Ishikawa (cell line): ENCODE measurements at regions not wholly inside any gene's neighbourhood (a gene's known extent, or its start where the extent isn't known, plus 50 kb on each side); places are given as distances from the start of the nearest gene placed in this dataset.

Experiments
- CEBPB ChIP-seq: IDR thresholded peaks from 2 replicates; pipeline ENCODE4 v1.6.1; 2012
- CREB1 ChIP-seq: IDR thresholded peaks from 2 replicates; pipeline ENCODE4 v1.6.1; 2012; ENCODE audit warnings: low read depth
- EGR1 ChIP-seq: IDR thresholded peaks from 2 replicates; pipeline ENCODE4 v1.6.1; 2012
- EP300 ChIP-seq: IDR thresholded peaks from 2 replicates; pipeline ENCODE4 v1.6.1; 2012; ENCODE audit warnings: borderline replicate concordance
- FOXM1 ChIP-seq: IDR thresholded peaks from 2 replicates; pipeline ENCODE4 v1.6.1; 2012; ENCODE audit warnings: low read depth, borderline replicate concordance
- NFIC ChIP-seq: IDR thresholded peaks from 2 replicates; pipeline ENCODE4 v1.6.1; 2012
- RAD21 ChIP-seq: IDR thresholded peaks from 2 replicates; pipeline ENCODE4 v1.6.1; 2012; ENCODE audit warnings: low read depth
- TAF1 ChIP-seq: IDR thresholded peaks from 2 replicates; pipeline ENCODE4 v1.6.1; 2012; ENCODE audit warnings: low read depth, mild to moderate bottlenecking
- TCF12 ChIP-seq: IDR thresholded peaks from 2 replicates; pipeline ENCODE4 v1.6.1; 2012; ENCODE audit warnings: low read depth
- TEAD4 ChIP-seq: IDR thresholded peaks from 2 replicates; pipeline ENCODE4 v1.6.1; 2012
- YY1 ChIP-seq: IDR thresholded peaks from 2 replicates; pipeline ENCODE4 v1.6.1; 2012; ENCODE audit warnings: low read depth
- ZBTB7A ChIP-seq: IDR thresholded peaks from 2 replicates; pipeline ENCODE4 v1.6.1; 2012; ENCODE audit warnings: low read depth
- TF ChIP-seq, protein P1 (sequence below): IDR thresholded peaks from 2 replicates; pipeline ENCODE4 v1.6.1; 2012
- TF ChIP-seq, protein P2 (sequence below): IDR thresholded peaks from 2 replicates; pipeline ENCODE4 v1.6.1; 2012; ENCODE audit warnings: low read depth, mild to moderate bottlenecking
- TF ChIP-seq, protein P3 (sequence below): IDR thresholded peaks from 2 replicates; pipeline ENCODE4 v1.6.1; 2012

DNA sequence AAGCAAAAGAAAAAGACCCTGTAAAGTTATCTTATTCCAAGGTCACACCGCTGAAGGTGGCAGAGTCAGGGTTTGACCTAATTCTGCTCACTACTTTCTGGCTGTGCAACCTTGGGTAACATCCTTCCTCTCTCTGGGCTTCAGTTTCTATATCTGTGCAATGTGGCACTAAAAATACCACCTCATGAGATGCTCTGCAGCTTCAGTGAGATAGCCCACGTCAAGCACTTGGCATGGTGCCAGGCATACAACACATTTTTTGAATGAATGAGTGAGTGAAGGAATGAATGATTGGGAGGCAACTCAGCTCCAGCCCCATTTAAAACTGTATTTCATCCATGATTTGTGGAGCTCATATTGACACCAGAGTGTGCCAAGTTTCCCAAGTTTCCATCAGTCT lies 62.3 kb downstream of the FOXI1 start:
- no peak for TF ChIP-seq FOXM1
- TF ChIP-seq EGR1 = no peak
- TF ChIP-seq TCF12 = no peak
- TF ChIP-seq NFIC = peak; percentile 75
- TF ChIP-seq CREB1 = no peak
- TF ChIP-seq EP300 = no peak
- TF ChIP-seq, protein P1, sequence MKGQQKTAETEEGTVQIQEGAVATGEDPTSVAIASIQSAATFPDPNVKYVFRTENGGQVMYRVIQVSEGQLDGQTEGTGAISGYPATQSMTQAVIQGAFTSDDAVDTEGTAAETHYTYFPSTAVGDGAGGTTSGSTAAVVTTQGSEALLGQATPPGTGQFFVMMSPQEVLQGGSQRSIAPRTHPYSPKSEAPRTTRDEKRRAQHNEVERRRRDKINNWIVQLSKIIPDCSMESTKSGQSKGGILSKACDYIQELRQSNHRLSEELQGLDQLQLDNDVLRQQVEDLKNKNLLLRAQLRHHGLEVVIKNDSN = no peak

DNA sequence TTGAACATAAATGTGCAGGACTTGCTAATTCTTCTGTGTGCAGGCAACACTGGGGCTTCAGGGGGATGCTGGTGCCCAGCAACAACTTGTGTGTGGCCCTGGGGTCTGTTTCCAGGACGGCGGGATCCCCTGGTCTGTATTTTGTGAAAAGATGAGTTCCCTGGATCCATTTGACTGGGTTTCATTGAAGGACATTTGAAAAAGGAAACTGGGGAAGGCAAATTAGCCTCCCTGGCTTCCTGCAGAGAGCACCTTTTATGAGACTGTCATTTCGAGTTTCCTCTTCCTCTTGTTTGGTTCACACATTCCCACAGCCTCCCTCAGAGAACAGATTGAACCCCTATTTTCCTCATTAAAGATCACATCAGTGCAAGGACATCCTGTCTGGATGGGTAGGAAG lies 63.1 kb downstream of the FOXI1 start:
- TF ChIP-seq, protein P2, sequence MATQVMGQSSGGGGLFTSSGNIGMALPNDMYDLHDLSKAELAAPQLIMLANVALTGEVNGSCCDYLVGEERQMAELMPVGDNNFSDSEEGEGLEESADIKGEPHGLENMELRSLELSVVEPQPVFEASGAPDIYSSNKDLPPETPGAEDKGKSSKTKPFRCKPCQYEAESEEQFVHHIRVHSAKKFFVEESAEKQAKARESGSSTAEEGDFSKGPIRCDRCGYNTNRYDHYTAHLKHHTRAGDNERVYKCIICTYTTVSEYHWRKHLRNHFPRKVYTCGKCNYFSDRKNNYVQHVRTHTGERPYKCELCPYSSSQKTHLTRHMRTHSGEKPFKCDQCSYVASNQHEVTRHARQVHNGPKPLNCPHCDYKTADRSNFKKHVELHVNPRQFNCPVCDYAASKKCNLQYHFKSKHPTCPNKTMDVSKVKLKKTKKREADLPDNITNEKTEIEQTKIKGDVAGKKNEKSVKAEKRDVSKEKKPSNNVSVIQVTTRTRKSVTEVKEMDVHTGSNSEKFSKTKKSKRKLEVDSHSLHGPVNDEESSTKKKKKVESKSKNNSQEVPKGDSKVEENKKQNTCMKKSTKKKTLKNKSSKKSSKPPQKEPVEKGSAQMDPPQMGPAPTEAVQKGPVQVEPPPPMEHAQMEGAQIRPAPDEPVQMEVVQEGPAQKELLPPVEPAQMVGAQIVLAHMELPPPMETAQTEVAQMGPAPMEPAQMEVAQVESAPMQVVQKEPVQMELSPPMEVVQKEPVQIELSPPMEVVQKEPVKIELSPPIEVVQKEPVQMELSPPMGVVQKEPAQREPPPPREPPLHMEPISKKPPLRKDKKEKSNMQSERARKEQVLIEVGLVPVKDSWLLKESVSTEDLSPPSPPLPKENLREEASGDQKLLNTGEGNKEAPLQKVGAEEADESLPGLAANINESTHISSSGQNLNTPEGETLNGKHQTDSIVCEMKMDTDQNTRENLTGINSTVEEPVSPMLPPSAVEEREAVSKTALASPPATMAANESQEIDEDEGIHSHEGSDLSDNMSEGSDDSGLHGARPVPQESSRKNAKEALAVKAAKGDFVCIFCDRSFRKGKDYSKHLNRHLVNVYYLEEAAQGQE = no peak
- TF ChIP-seq TAF1 (no peak), YY1 (no peak), CEBPB (no peak), CREB1 (no peak), EGR1 (no peak), ZBTB7A (no peak), FOXM1 (no peak), EP300 (no peak), NFIC (no peak), RAD21 (no peak), TCF12 (no peak), TEAD4 (no peak)
- TF ChIP-seq, protein P1 = no peak
- TF ChIP-seq, protein P3, sequence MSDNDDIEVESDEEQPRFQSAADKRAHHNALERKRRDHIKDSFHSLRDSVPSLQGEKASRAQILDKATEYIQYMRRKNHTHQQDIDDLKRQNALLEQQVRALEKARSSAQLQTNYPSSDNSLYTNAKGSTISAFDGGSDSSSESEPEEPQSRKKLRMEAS = no peak

DNA sequence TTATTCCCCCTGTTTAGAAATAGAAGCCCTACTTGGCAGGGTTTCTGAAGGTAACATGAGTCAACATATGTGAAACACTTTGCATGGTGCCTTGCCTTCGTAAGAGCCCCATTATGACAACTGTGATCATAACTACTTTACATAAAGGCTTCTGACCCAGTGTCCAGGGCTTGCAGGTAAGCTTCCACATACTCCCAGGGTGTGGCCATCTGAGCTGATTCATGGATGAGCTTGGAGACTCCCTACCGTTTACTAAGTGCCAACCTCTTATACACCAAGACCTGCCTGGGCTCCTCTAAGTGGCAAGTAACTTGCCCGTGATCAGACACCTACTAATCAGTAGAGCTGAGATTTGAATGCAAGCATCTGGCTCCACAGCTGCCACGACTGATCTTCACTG lies 62.8 kb upstream of the C5orf58 start:
- TF ChIP-seq, protein P1 = no peak
- TF ChIP-seq EGR1 = no peak
- no peak for TF ChIP-seq CEBPB
- no peak for TF ChIP-seq TAF1
- no peak for TF ChIP-seq EP300
- TF ChIP-seq, protein P3 = no peak
- TF ChIP-seq TCF12 = no peak
- TF ChIP-seq ZBTB7A = no peak
- no peak for TF ChIP-seq NFIC
- TF ChIP-seq YY1 = no peak
- TF ChIP-seq, protein P2 = no peak
- TF ChIP-seq RAD21 = no peak
- TF ChIP-seq CREB1 = no peak
- TF ChIP-seq TEAD4 = no peak
- TF ChIP-seq FOXM1 = no peak

DNA sequence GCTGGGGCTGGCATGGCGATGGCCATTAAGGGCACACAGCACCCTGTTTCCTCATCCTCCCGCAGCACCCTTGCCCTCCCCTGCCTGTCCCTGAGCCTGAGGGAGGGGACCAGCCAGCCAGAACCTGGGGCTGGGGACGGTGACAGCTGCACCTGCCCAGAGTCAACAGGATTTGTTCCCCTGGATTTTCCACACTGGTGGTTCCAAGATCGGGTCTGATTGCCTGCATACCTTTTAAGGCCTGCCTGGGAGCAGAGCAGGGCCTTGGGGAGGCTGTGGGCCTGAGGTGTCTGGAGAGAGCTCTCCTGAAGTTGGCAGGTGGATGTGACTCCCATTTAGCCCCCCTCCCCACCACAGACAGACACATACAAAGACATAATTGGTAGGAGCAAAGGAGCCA lies 61.0 kb upstream of the C5orf58 start:
- TF ChIP-seq EP300 (no peak), ZBTB7A (no peak), TCF12 (no peak), TAF1 (no peak), RAD21 (no peak), YY1 (no peak), NFIC (no peak), CREB1 (no peak), CEBPB (no peak), FOXM1 (no peak)
- TF ChIP-seq, protein P1 = no peak
- TF ChIP-seq, protein P3 = no peak
- TF ChIP-seq, protein P2 = no peak
